ENCODE measurements at regions not wholly inside any gene's neighbourhood (a gene's known extent, or its start where the extent isn't known, plus 50 kb on each side); places are given as distances from the start of the nearest gene placed in this dataset.
A peak's percentile ranks its signal among the peaks of the same experiment; 100 is the strongest.

DNA sequence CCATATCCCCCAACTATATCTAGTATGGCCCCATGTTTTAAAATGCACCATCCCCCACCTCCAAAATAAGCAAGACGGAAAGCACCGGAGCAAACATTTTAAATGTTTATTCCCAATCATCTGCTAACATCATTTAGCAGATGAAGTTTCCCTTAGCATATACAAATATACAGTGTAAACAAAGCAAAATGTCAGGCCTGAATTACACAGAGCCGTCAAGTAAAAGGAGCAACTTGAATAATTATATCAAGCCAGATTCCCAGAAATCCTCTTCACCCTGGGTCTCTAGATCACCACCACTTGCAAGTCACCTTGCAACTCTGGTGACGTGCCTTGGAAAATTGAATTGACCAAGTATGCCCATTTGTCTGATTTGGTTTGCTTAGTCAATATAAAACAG lies 91.6 kb upstream of the COL1A2 start:
- Histone ChIP-seq H3K27ac (peak overlapping the region; percentile 74 to 91), H3K9me3 (no peaks in the 10 kb centered on the region), H3K4me3 (no peak overlapping the region), H3K4me1 (peaks cover 49% of the 10 kb centered on the region), H3K4me2 (peak overlapping the region; percentile 12)
- ChIA-PET CTCF (interaction anchor here (0.7 to 1.0 kb wide), 3 partner anchors 14 to 1383 kb away, joined by 3 read pairs; no protein-coding TSS in a partner anchor), POLR2A (no interaction called here)
- TF ChIP-seq EHF (CRISPR knock-in tag; IDR thresholded peaks at IDR 0.05): no peak
- TF ChIP-seq MAFK (IDR thresholded peaks at IDR 0.05; ENCODE audit: partially characterized antibody): no peak
- no peak for TF ChIP-seq NPAS2 (CRISPR knock-in tag; IDR thresholded peaks at IDR 0.05; ENCODE audit: borderline replicate concordance)
- no peak for TF ChIP-seq JUNB (IDR thresholded peaks at IDR 0.05)
- TF ChIP-seq FOSB (CRISPR knock-in tag; IDR thresholded peaks at IDR 0.05): no peak
- TF ChIP-seq, protein P1, sequence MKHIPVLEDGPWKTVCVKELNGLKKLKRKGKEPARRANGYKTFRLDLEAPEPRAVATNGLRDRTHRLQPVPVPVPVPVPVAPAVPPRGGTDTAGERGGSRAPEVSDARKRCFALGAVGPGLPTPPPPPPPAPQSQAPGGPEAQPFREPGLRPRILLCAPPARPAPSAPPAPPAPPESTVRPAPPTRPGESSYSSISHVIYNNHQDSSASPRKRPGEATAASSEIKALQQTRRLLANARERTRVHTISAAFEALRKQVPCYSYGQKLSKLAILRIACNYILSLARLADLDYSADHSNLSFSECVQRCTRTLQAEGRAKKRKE (CRISPR knock-in tag; IDR thresholded peaks at IDR 0.05; ENCODE audit: low read depth): no peak
- WGBS (ENCODE audit: missing lambda C conversion rate): 51% methylated on average over 4 of the region's 4 CpGs
- ATAC-seq: no peak
- no peak for DNase-seq (ENCODE audit: low read depth in 1 of 2, low spot score in 1 of 2)
- FAIRE-seq: no peak

DNA sequence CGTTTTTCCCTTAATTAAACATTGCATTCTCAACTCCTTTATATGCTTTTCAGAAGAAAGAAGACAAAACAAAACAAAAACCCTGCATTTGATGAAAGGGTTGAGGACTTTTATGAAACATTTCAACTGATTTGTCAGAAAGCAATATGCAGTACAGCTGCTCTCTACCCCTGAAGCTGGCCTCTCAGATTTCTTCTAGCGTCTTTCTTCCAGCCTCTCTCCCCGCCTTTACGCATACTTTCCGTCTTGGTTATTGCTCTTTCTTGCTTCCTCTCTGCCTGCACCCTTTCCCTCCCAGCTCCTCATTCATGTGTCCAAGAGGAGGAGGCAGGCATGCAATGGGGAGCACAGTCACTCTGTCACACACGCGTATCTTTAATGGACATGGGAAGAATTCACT lies 91.0 kb upstream of the COL1A2 start:
- Histone ChIP-seq H3K4me3 (no peak overlapping the region), H3K4me1 (peaks cover 48% of the 10 kb centered on the region), H3K9me3 (no peaks in the 10 kb centered on the region), H3K4me2 (peak overlapping the region; percentile 12; the same call in 2 of the 3 replicates), H3K27ac (peak overlapping the region; percentile 74 to 91; a peak in 5 of 6 replicates)
- 50% methylated on average over 7 of the region's 7 CpGs for WGBS (ENCODE audit: missing lambda C conversion rate)
- ATAC-seq (no peak), DNase-seq (ENCODE audit: low read depth in 1 of 2, low spot score in 1 of 2) (peak in 1 of 2 experiments; percentile 14), FAIRE-seq (no peak)
- ChIA-PET POLR2A (no interaction called here), CTCF (interaction anchor here (0.7 to 1.0 kb wide), 3 partner anchors 14 to 1382 kb away, joined by 3 read pairs; no protein-coding TSS in a partner anchor)
- TF ChIP-seq NFE2L2 (conservative IDR thresholded peaks at IDR 0.05; ENCODE audit: low read length) (no peak), FOSL2 (IDR thresholded peaks at IDR 0.05) (no peak), FOSL2 (CRISPR knock-in tag; IDR thresholded peaks at IDR 0.05) (no peak), RCOR1 (IDR thresholded peaks at IDR 0.05; ENCODE audit: low read depth, low read length) (no peak)
- TF ChIP-seq, protein P1 (CRISPR knock-in tag; IDR thresholded peaks at IDR 0.05; ENCODE audit: low read depth): no peak

DNA sequence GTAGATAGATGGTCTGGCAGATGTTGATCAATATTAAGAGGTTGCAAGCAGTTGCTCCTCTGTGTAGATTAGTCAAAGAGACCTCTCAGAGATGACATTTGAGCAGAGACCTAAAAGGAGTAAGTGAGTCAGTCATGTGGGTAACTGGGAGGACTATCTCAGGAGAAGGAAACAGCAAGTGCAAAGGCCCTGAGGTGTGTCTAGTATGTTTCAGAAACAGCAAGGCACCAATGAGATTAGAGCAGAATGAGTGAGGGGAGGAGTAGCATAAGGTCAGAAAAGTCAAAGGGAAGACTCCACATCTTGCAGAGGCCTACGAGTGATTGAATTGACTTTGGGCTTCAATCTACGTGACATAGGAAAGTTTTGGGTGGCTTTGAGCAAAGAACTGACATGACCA lies 89.8 kb upstream of the COL1A2 start:
- no peak for TF ChIP-seq PHF8 (IDR thresholded peaks at IDR 0.05; ENCODE audit: borderline replicate concordance, low read depth)
- DNase-seq (ENCODE audit: low read depth in 1 of 2, low spot score in 1 of 2) (no peak), ATAC-seq (no peak), FAIRE-seq (no peak)
- no peaks in the 10 kb centered on the region for H3K9me3 ChIP-seq
- H3K4me3 ChIP-seq: no peak overlapping the region
- POLR2A ChIA-PET: no interaction called here
- H3K4me2 ChIP-seq: no peak overlapping the region
- H3K27ac ChIP-seq: peak overlapping the region in 1 of 2 experiments; percentile 18; a peak in 1 of 6 replicates
- CTCF ChIA-PET: interaction anchor here (1.0 to 2.1 kb wide), 2 partner anchors 9 to 132 kb away, joined by 3 to 9 read pairs; no protein-coding TSS in a partner anchor
- H3K4me1 ChIP-seq: peaks cover 38% of the 10 kb centered on the region
- 89% methylated on average over 2 of the region's 2 CpGs for WGBS (ENCODE audit: missing lambda C conversion rate)

DNA sequence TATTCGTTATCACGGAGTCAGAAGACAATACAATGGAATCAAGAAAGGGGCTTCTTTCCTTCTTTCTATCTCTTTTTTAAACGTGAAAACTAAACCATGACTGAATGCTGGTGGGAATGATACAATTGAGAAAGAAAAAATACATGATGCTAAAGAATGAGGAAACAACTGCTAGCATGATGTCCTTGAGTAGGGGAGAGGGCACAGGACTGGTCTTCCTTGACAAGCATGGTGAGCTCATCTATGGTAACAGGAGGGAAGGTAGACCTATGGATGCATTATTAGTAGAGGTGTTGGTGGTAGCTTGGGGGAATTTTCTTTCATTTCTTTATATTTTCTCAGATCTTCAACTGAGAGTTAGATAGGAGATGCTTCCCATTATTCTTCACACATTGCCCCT lies 88.9 kb upstream of the COL1A2 start:
- CTCF ChIA-PET: interaction anchor here (1.0 to 2.1 kb wide), 3 partner anchors 10 to 507 kb away, joined by 3 to 9 read pairs (median 4); no protein-coding TSS in a partner anchor
- H3K27ac ChIP-seq: peak overlapping the region in 1 of 2 experiments; percentile 54; a peak in 3 of 6 replicates
- no peak overlapping the region for H3K4me2 ChIP-seq
- no peak for TF ChIP-seq HOXB5 (CRISPR knock-in tag; IDR thresholded peaks at IDR 0.05)
- no peak for TF ChIP-seq POLR2A (IDR thresholded peaks at IDR 0.05; ENCODE audit: low read length)
- no peak for TF ChIP-seq PHF8 (IDR thresholded peaks at IDR 0.05; ENCODE audit: borderline replicate concordance, low read depth)
- no peak for TF ChIP-seq CHD4 (IDR thresholded peaks at IDR 0.05; ENCODE audit: borderline replicate concordance)
- TF ChIP-seq CEBPB (IDR thresholded peaks at IDR 0.05): no peak
- no peak for TF ChIP-seq JUNB (IDR thresholded peaks at IDR 0.05)
- no peak for TF ChIP-seq EHF (CRISPR knock-in tag; IDR thresholded peaks at IDR 0.05)
- no peak for TF ChIP-seq CHD2 (IDR thresholded peaks at IDR 0.05; ENCODE audit: low read length, partially characterized antibody)
- TF ChIP-seq ZC3H11A (IDR thresholded peaks at IDR 0.05): no peak
- TF ChIP-seq RCOR1 (IDR thresholded peaks at IDR 0.05; ENCODE audit: low read depth, low read length): no peak
- TF ChIP-seq MAZ (IDR thresholded peaks at IDR 0.05; ENCODE audit: borderline replicate concordance, low read depth, low read length): no peak
- TF ChIP-seq JUN (IDR thresholded peaks at IDR 0.05): no peak
- TF ChIP-seq MAFK (IDR thresholded peaks at IDR 0.05; ENCODE audit: partially characterized antibody): no peak
- TF ChIP-seq FOSL2 (IDR thresholded peaks at IDR 0.05): no peak
- TF ChIP-seq FOSL2 (CRISPR knock-in tag; IDR thresholded peaks at IDR 0.05): no peak
- no peaks in the 10 kb centered on the region for H3K9me3 ChIP-seq
- H3K4me1 ChIP-seq: peaks cover 28% of the 10 kb centered on the region
- no peak for FAIRE-seq
- POLR2A ChIA-PET: no interaction called here
- ATAC-seq: no peak
- no peak for DNase-seq (ENCODE audit: low read depth in 1 of 2, low spot score in 1 of 2)
- WGBS (ENCODE audit: missing lambda C conversion rate): 87% methylated on average over 3 of the region's 3 CpGs
- H3K4me3 ChIP-seq: no peak overlapping the region
